ENCODE measurements at regions not wholly inside any gene's neighbourhood (a gene's known extent, or its start where the extent isn't known, plus 50 kb on each side); places are given as distances from the start of the nearest gene placed in this dataset.

GRCh38 chrX:997631-998137 lies 214.8 kb downstream of the CRLF2 start:
- dilution Hi-C loops (cut with HindIII; ENCODE audit: low sequenced_read_pairs, unreplicated experiment): no loop called here
- ChIA-PET CTCF (no interaction called here), POLR2A (ENCODE audit: unreplicated experiment) (no interaction called here)
- Histone ChIP-seq H2AK9ac (replicated peaks; ENCODE audit: low read depth, low read length, poor library complexity) (no peak overlapping the region), H2BK15ac (ENCODE audit: low read depth, low read length) (no peak overlapping the region), H3K56ac (ENCODE audit: extremely low read depth, insufficient read depth, low read length) (no peak overlapping the region), H3K4me2 (ENCODE audit: low read depth, low read length) (no peak overlapping the region), H3K4me1 (ENCODE audit: control insufficient read depth, insufficient read depth, low read length) (no peaks in the 10 kb centered on the region), H4K91ac (ENCODE audit: insufficient read depth, low read depth, low read length) (no peak overlapping the region), H2BK120ac (ENCODE audit: low read depth, low read length) (no peak overlapping the region), H3K79me1 (ENCODE audit: low read depth in 1 of 2, low read length in 2 of 2) (no peaks in the 10 kb centered on the region), H3K23ac (ENCODE audit: low read depth, low read length) (no peak overlapping the region), H2BK5ac (ENCODE audit: low read depth, low read length, poor library complexity, severe bottlenecking) (no peak overlapping the region), H4K20me1 (ENCODE audit: insufficient read depth, low read length) (no peaks in the 10 kb centered on the region), H2AFZ (replicated peaks; ENCODE audit: low read length, poor library complexity) (no peak overlapping the region), H4K5ac (ENCODE audit: low read depth, low read length) (no peak overlapping the region), H3K14ac (replicated peaks; ENCODE audit: low read depth, low read length) (no peak overlapping the region), H3K4ac (ENCODE audit: low read depth, low read length) (no peak overlapping the region), H2AK5ac (ENCODE audit: low read depth, low read length) (no peak overlapping the region), H3K4me3 (ENCODE audit: insufficient read depth, low read depth, low read length) (no peak overlapping the region), H4K8ac (ENCODE audit: low read depth in 2 of 2, low read length in 2 of 2) (no peak overlapping the region), H3K27me3 (ENCODE audit: control insufficient read depth, insufficient read depth, low read length) (no peaks in the 10 kb centered on the region), H3K9ac (ENCODE audit: low read depth, low read length) (no peak overlapping the region), H3K9me3 (ENCODE audit: control insufficient read depth, insufficient read depth, low read length) (peaks cover 18% of the 10 kb centered on the region), H2BK20ac (ENCODE audit: low read depth, low read length) (no peak overlapping the region), H3K36me3 (ENCODE audit: control insufficient read depth, insufficient read depth, low read length) (no peaks in the 10 kb centered on the region), H3K18ac (ENCODE audit: low read depth, low read length) (no peak overlapping the region), H3K9me1 (ENCODE audit: insufficient read depth, low read length) (no peaks in the 10 kb centered on the region), H3K27ac (ENCODE audit: insufficient read depth, low read length) (no peak overlapping the region)
- no peak for DNase-seq
- intact Hi-C loops (cut with micrococcal nuclease): no loop called here
- TF ChIP-seq RCOR1 (IDR thresholded peaks at IDR 0.05; ENCODE audit: insufficient replicate concordance, low read length) (no peak), POLR2A (IDR thresholded peaks at IDR 0.05; ENCODE audit: low read depth, low read length) (no peak), NFE2L2 (IDR thresholded peaks at IDR 0.05; ENCODE audit: low read depth, low read length) (no peak), ELK1 (IDR thresholded peaks at IDR 0.05; ENCODE audit: borderline replicate concordance, low read depth, low read length) (no peak), CHD1 (IDR thresholded peaks at IDR 0.05; ENCODE audit: low read depth, low read length) (no peak)
- BruUV-seq (replicated peaks): no TSS peak
- 8% methylated on average over 1 of the region's 10 CpGs; no CpG with 5 or more reads in 1 of the 2 experiments for WGBS, 2 experiments (ENCODE audit: extremely low coverage in 2 of 2, insufficient read length in 1 of 2)
- in situ Hi-C loops (cut with MboI; ENCODE audit: low sequenced_read_pairs): no loop called here
- ATAC-seq (ENCODE audit: low read depth): no peak
